Putamen (tissue), 1 donor: ENCODE measurements at regions not wholly inside any gene's neighbourhood (a gene's known extent, or its start where the extent isn't known, plus 50 kb on each side); places are given as distances from the start of the nearest gene placed in this dataset.

Experiments
- DNase-seq: peaks from one replicate; pipeline ENCODE4 v3.0.0-alpha.2; 2016; ENCODE audit warnings: low spot score

- no peak for DNase-seq
Observed at GRCh38 chrX:40165861-40166260, 68.1 kb upstream of the BCOR start.

- no peak for DNase-seq
Observed at GRCh38 chrX:40165206-40165605, 67.4 kb upstream of the BCOR start.

GRCh38 chrX:40164751-40165150 lies 67.0 kb upstream of the BCOR start:
- no peak for DNase-seq

GRCh38 chrX:40158036-40158706 lies 60.4 kb upstream of the BCOR start:
- DNase-seq: no peak

GRCh38 chrX:40157228-40158035 lies 59.7 kb upstream of the BCOR start:
- DNase-seq: no peak

- DNase-seq: no peak
Observed at GRCh38 chrX:40156470-40157227, 58.9 kb upstream of the BCOR start.

- DNase-seq: no peak
Observed at GRCh38 chrX:40155589-40156469, 58.1 kb upstream of the BCOR start.

GRCh38 chrX:40154853-40155588 lies 57.3 kb upstream of the BCOR start:
- DNase-seq: no peak

- DNase-seq: no peak
Observed at GRCh38 chrX:40154250-40154852, 56.6 kb upstream of the BCOR start.

- peak; percentile 71 for DNase-seq
Observed at GRCh38 chrX:40153345-40154249, 55.8 kb upstream of the BCOR start.

- DNase-seq: peak; percentile 64
Observed at GRCh38 chrX:40152741-40153344, 55.1 kb upstream of the BCOR start.

- DNase-seq: no peak
Observed at GRCh38 chrX:40152173-40152711, 54.5 kb upstream of the BCOR start.

- no peak for DNase-seq
Observed at GRCh38 chrX:40151211-40152172, 53.7 kb upstream of the BCOR start.

- no peak for DNase-seq
Observed at GRCh38 chrX:40150503-40150902, 52.7 kb upstream of the BCOR start.

GRCh38 chrX:40149286-40150175 lies 51.8 kb upstream of the BCOR start:
- no peak for DNase-seq

- DNase-seq: no peak
Observed at GRCh38 chrX:40148385-40149285, 50.9 kb upstream of the BCOR start.
